GM19463 (cell line): ENCODE measurements at regions not wholly inside any gene's neighbourhood (a gene's known extent, or its start where the extent isn't known, plus 50 kb on each side); places are given as distances from the start of the nearest gene placed in this dataset.

Experiments
- ATAC-seq: cut with Tn5 transposase; IDR thresholded peaks from one replicate; pipeline ENCODE4 v1.9.1; 2021; ENCODE audit warnings: mild to moderate bottlenecking, moderate library complexity; ENCODE audit not compliant: unreplicated experiment

GRCh38 chr12:30044206-30044605 is 260.5 kb upstream of the TMTC1 start:
- ATAC-seq, result no peak

DNA sequence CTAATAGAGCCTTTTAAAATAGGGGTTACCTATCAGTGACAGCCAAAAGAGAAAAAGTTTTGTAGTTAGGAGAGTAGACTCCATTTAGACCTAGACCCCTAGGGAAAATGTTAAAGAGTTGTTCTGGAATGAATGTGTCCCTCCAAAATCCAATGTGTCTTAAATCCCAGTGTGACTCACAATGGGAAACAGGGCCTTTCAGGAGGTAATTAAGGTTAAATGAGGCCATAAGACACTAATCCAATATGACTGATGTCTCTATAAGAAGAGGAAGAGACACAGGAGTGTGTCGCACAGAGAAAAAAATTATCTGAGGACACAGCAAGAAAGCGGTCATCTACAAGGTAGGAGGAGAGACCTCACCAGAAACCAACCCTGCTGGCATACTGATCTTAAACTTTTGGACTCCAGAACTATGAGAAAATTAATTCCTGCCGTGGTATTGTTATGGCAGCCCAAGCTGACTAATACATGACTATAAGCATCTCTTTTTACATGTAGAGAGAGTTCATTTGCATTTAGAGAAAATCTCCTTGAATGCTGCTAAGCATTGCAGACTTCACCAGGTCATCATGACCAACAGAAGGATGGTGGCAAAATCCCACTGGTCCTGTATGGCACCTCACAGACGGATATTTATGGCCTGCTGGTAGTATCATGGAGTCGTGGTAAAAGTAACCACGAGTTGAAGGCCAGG is 259.6 kb upstream of the TMTC1 start:
- ATAC-seq, result no peak

DNA sequence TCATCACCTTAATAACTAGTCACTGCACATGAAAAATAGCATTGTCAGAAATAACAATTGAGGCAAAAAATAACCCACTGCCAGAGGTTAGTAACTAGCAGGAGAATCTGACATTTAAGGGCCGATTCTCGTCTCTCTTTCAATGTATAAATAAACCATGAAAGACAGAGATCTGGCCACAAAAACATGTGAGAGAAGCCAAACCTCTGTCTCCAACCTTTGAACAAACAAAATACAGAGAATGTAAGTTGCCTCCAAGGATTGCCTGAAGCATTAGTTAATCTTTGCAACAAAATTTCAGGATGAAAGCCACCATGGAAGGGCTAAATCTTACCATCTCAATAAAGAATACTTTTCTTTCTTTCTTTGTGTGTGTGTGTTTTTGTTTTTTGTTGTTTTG is 257.4 kb upstream of the TMTC1 start:
- no peak for ATAC-seq

DNA sequence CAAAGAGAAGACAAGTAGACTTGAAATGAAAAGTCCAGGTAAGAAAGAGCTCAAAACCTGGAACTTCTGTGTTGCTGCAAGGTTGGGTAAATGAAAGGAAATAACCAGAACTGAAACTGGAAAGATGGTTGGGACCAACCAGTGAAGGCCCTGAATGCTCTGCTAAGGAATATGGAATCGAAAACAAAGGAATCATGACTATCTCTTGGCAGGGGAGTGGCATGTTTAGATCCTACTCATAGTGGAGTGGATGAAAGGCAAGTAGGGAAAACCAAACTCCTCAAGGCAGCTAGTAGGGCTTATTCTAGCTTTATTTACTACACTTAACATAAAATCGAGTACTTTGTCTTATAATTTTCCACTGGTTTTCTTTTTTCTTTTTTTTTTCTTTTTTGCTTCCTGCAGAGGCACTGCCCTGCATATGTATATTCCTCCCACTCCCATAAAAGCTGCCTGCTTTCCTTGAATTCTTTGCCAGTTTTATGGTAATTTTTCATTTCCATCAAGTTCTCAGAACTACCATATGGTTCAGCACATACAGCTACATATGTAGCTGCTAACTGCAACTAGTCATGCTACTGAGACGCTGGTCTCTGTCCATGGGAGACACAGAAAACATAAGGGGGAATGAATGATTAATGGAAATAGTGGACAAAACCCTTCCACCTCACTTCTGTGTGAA is 247.1 kb upstream of the TMTC1 start:
- ATAC-seq, result no peak

DNA sequence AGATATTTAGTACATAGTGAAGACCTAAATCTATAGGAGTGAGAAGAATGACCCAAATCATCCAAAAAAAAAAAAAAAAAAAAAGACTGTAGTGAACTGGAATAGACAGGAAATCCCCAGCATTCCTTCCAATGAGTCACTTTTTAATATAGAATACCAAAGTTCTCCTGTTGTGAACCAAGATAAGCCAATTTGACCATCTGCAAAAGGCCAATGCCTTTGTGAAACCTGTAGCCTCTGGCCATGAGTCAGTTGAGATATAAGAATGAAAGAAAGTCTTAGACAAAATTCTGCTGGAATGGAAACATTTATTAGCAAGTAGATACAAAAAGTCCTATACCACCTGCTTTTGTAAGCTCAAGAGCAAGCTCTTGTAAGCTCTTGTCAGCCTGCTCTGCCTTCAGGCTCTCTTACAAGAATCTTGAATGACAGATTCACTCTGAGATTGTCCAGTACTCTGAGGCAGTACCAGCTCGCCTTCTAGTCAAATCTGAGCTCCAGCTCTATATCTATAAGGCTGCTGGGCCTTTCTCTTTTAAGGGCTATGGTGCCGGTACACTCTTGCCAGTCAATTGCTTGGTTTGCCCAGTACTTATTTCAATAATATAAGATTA is 243.0 kb upstream of the TMTC1 start:
- no peak for ATAC-seq

DNA sequence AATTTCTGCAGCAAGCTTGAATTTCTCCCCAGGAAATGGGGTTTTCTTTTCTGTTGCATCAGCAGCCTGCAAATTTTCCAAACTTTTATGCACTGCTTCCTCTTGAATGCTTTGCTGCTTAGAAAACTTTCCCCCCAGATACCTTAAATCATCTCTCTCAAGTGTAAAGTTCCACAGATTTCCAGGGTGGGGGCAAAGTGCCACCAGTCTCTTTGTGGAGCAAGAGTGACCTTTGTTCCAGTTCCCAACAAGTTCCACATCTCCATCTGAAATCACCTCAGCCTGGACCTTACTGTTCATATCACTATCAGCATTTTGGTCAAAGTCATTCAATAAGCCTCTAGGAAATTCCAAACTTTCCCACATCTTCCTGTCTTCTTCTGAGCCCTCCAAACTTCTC is 241.6 kb upstream of the TMTC1 start:
- ATAC-seq, result no peak

- ATAC-seq, result no peak
Observed at GRCh38 chr12:30023186-30023585, 239.4 kb upstream of the TMTC1 start.

GRCh38 chr12:30021051-30021833 is 237.5 kb upstream of the TMTC1 start:
- no peak for ATAC-seq

GRCh38 chr12:30019366-30020140 is 235.8 kb upstream of the TMTC1 start:
- no peak for ATAC-seq

GRCh38 chr12:30016540-30017055 is 232.9 kb upstream of the TMTC1 start:
- no peak for ATAC-seq

DNA sequence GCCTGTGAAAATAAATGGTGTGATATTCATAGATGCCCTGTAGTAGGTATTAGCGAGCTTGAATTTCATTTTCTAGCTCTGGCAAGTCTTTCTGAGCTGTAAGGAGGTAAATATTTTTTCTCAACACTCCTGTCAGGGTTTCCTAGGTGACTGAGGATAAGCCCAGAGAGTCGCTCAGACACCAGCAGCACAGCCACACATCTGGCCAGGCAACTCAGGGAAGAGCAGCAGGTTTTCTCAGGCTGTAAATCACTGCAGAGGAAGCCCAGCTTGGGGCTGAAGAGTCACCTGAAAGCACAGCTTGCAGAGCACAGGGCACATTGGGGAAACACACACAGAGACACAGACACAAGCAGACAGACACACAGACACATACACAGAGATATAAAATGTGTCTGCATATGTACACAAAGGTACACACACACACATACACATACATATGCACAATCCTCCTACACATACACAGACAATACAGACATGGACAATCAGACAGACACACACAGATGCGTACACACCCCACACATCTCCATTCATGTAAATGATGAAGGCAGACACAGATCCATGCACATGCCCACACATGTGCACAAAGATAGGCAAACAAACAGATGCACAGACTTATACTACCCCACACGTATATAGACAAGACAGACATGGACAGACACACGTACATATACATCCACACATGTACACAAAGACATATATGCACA is 232.0 kb upstream of the TMTC1 start:
- ATAC-seq, result no peak

DNA sequence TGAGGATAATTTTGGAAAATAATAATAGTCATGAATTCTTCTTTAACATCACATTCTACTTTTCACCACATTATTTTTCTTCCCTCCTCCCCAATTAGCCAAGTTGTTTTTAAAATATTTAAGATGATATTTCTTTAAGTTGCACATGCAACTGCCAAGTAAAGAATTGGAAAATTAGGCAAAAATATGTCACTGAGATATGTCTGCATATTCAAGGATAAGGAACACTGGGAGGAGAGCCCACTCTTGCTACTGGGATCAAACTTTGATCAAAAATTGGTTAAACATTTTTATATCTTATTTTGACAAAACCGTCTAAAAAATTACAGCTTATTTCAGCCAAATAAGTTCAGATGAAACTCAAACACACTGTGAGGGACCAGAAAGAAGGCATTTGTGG is 231.2 kb upstream of the TMTC1 start:
- no peak for ATAC-seq

DNA sequence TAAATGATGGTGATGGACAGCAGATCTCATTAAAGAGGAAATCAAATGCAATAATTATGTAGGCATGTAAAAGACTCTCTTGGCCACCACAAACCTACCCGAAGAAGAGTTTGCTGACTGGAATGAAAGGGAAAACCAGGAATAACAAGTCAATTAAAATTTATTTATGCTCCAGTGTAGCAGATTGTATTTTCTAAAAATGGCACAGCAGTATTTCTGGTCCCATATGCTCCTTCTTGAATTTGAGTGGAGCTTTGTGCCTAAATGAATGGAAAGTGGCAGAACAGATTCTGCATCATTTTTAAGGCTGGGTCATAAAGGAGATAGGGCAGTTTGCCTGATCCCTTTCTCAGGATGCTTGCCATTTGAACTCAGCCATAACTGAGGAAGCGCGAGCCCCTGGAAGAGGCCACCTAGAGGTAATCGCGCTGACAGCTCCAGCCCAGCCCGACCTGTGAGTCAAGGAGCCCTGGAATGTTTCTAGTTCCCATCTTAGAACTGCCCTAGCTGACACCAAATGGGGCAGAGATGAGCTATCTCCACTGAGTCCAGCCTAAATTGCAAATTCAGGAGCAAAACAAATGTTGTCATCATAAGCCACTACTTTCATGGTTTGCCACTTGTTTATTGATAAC is 229.2 kb upstream of the TMTC1 start:
- ATAC-seq, result no peak

DNA sequence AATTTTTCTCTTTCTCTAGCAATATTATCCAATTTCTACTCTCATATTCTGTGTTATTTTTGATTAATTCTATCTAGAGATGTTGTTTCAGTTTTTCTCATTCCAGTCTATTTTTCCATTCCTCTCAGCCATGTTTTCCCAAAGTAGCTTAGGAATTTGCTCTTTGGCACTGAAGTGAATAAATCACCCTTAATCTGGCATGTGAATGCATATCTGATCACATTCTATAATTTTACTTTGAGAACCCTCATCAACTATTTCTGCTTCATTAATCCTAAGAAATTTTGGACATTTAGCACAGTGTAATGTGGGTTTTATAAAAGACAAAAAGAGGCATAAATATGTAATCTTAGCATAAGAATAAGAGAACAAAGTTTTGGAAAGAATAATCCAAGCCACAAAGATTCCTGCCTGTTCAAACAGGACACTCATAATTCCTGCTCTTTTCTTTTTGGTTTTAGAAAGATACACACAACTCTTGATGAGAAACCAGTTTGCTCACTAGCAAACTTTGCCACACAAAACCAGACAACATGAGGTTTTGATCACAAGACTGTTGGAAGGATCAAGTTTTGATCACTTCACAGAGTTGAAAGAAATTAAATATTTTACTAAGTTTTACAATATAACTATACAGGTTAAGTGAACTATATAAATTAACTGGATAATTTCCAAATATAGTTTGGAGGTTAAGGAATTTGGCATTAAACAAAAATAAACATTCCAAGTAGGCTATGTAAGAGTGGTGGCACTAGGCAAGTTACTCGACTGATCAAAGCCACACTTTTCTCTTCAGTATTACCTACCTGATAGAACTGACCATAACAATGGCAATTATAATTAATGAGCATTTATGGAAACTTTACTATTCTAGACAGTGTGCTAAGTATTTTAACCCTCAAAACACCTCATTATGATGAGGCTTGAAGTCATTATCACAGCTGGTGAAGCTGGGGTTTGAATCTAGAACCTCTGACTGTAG is 226.6 kb upstream of the TMTC1 start:
- no peak for ATAC-seq

DNA sequence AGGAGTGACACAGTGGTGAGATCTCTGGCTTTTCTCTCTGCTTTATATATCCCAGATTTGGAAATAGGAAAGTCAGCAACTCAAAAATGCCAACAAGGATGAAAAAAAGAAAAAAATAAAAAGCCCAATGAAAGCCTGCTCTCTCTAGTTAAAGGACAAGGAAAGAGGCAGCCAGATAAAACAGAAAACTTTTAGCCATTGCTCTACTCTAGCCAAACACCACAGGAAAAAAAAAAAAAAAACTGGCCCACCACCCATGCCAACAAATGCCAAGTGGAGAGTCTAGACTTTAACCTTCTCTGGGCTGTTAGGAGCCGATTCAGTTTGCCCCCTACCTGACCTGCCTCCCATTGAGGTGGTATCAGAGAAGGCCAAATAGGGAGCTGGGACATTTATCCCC is 222.3 kb upstream of the TMTC1 start:
- no peak for ATAC-seq

DNA sequence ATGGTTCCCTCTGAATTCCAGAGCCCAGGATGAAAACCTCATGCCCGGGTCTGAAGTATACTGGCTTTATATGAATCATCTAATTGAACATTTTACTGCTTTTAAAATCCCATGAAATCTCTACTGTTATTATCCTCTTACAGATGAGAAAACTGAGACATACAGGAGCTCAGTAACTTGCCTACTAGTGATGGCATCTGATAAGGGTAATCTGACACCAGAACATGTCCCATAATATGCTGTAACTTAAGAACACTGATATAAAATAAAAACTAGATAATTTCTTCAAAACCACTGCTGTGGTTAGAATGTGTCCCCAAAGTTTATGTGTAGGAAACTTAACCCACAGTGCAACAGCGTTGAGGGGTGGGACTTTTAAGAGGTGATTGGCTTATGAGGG is 219.6 kb upstream of the TMTC1 start:
- ATAC-seq, result no peak

- ATAC-seq, result no peak
Observed at GRCh38 chr12:30002677-30003076, 218.9 kb upstream of the TMTC1 start.

DNA sequence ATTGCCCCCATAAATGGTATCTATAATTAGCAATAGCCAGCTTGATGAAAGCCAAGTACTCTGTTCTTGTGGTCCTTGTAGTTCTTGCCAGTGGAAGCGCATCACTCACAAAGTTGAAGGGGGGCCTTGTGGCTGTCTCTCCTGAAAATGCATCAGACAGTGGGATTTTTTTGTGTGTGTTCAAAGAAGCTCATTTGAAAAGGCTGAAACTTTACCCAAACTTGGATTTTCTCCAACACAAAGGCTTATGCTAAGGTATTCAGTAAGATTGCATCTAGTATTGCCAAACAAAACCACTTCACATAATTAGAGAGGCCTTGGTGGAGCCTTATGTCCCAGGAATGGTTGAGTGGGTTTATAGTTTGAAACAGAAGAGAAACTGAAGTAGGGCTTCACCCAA is 216.7 kb upstream of the TMTC1 start:
- ATAC-seq, result no peak
